Erythroblast (primary cell): ENCODE measurements at regions not wholly inside any gene's neighbourhood (a gene's known extent, or its start where the extent isn't known, plus 50 kb on each side); places are given as distances from the start of the nearest gene placed in this dataset.

Source experiments
- GATA1 ChIP-seq: IDR thresholded peaks from 2 replicates; pipeline ENCODE4 v1.6.1; 2011; ENCODE audit warnings: low read depth, mild to moderate bottlenecking, control low read depth, low read length, moderate library complexity
- POLR2A ChIP-seq: IDR thresholded peaks from 2 replicates; pipeline ENCODE4 v1.6.1; 2011; ENCODE audit warnings: mild to moderate bottlenecking, low read length

DNA sequence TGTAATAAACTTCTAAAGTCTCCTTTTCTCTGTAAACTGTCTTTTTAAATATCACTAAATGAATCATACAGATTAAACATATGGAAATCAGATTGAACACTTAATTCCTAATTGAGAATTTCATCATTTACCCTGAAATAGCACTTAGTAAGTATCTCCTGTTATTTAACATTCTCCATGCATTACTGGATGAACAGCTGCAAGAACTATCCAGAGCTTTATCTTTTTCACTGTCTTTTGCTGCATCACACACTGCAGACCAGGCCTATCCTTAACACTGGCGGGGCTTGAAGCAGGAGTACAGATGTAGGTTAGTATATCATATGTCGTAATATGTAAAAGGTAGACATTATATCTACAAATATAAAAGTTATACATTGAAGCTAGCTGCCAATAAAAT lies 108.7 kb upstream of the EFNA5 start:
- no peak for TF ChIP-seq POLR2A
- no peak for TF ChIP-seq GATA1
